Astrocyte of the spinal cord (primary cell): ENCODE measurements at regions not wholly inside any gene's neighbourhood (a gene's known extent, or its start where the extent isn't known, plus 50 kb on each side); places are given as distances from the start of the nearest gene placed in this dataset.
"Not testable (repeated sequence)": the region's sequence is repeated elsewhere in the genome, so short reads cannot be mapped to it uniquely, and the experiment has no call there.

Experiments used
- DNase-seq: peaks from one replicate; pipeline ENCODE4 v3.0.0; 2011; ENCODE audit warnings: low read depth, low spot score
- H3K4me3 ChIP-seq: 2 replicates; pipeline ENCODE4 v1.5.1; 2011; ENCODE audit warnings: low read depth, mild to moderate bottlenecking, low read length, moderate library complexity
- in situ Hi-C: cut with HindIII; loops from 2 replicates; pipeline ENCODE4 v1.10.0; 2017; ENCODE audit warnings: low sequenced_read_pairs
- TF ChIP-seq, protein P1 (sequence below): IDR thresholded peaks from 2 replicates; pipeline ENCODE4 v1.5.1; 2012; ENCODE audit warnings: low read depth, mild to moderate bottlenecking, low read length, inconsistent platforms

DNA sequence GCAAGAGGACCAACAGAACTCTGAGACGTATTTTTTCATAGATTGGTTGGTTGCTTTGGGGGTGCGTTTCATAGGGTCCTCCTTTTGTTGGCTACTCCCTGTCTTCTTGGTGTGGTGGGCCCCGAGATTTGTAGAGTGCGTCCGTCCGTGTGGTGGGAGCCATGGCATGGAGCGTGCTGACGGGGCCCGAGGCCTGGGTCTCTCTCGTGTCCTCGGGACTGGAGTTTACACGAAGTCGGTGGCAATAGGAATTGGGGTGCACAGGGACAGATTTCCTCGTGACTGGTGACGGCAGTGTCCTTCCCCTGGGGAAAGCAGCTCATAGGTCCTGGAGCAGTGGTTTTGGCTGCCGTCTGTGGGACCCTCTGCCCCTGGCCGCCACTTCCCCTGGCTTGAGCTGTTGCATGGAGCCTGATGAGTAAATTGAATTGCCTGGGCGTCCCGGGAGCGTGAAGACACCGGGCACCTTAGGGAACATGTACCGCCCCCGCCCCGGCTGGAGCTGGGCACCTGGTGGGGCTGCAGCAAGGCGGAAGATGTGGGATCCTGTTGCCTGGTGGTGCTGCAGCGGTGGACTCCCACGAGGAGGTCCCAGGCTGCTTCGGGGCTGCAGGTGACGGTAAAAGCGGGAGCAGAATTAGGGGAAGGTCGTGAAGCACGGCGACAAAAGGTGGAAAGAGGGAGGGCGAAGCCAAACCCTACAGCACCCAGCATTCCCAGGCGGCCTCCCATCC is 153.7 kb upstream of the ALG10B start:
- DNase-seq, result no peak
- TF ChIP-seq, protein P1, sequence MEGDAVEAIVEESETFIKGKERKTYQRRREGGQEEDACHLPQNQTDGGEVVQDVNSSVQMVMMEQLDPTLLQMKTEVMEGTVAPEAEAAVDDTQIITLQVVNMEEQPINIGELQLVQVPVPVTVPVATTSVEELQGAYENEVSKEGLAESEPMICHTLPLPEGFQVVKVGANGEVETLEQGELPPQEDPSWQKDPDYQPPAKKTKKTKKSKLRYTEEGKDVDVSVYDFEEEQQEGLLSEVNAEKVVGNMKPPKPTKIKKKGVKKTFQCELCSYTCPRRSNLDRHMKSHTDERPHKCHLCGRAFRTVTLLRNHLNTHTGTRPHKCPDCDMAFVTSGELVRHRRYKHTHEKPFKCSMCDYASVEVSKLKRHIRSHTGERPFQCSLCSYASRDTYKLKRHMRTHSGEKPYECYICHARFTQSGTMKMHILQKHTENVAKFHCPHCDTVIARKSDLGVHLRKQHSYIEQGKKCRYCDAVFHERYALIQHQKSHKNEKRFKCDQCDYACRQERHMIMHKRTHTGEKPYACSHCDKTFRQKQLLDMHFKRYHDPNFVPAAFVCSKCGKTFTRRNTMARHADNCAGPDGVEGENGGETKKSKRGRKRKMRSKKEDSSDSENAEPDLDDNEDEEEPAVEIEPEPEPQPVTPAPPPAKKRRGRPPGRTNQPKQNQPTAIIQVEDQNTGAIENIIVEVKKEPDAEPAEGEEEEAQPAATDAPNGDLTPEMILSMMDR, result no peak
- in situ Hi-C loops, result no loop called here
- H3K4me3 ChIP-seq, result no peak overlapping the region

DNA sequence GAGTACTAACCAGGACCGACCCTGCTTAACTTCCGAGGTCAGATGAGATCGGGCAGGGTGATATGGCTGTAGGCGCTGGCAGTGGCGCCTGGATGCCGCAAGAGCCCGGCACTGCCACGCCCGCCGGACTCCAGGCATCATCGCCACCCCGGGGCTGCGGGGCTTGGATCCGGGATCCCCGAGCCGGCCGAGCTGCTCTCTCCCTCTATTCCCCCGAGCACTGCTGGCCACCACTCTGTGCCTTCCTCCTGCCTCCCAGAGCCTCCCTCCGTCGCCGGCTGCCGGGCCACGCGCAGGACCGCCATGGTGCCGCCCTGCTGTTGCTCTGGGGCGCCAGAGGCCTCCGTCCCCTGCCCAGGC is 153.2 kb upstream of the ALG10B start:
- DNase-seq, result no peak
- in situ Hi-C loops, result no loop called here
- no peak overlapping the region for H3K4me3 ChIP-seq
- TF ChIP-seq, protein P1, result no peak

DNA sequence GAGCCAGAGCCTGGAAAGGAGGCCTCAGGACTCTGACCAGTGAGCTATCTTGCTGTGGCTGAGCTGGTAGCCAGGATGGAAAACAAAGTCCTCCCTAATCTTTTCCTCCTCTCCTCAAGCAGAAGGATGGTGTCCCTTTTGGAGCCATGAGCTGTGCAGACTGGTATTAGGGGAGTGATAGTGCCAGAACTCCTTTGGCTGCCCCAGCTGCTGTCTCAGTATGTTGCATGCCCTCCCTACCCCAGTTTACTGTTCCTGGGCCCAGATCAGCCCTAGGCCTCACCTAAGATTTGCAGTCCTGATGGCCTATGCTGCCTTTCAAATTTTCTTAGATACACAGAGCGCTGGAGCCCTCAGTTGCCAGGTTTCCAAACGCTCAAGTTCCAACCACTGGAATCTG is 150.3 kb upstream of the ALG10B start:
- TF ChIP-seq, protein P1, result no peak
- in situ Hi-C loops, result no loop called here

DNA sequence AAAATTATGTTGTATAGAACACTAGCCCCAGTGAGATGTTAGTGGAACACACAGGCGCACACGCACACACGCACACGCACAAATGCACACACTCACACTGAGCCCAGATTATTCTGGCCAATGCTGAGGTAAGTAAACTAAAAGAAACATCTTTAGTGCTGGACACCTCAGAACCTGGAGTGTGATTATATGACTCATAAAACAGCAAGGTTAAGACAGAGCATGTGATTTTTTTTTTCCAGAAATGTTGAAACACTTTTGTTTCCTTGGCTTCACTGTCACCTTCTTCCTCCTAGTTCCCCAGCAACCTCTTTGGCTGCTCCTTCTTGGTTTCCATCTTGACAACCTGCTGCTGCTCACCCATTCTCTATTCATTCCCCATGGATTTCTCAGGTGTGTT is 141.0 kb upstream of the ALG10B start:
- TF ChIP-seq, protein P1, result no peak
- in situ Hi-C loops, result no loop called here
- no peak for DNase-seq
- no peak overlapping the region for H3K4me3 ChIP-seq

More for the DNA sequence above, 150.3 kb upstream of the ALG10B start:
- H3K4me3 ChIP-seq, result no peak overlapping the region
- no peak for DNase-seq

DNA sequence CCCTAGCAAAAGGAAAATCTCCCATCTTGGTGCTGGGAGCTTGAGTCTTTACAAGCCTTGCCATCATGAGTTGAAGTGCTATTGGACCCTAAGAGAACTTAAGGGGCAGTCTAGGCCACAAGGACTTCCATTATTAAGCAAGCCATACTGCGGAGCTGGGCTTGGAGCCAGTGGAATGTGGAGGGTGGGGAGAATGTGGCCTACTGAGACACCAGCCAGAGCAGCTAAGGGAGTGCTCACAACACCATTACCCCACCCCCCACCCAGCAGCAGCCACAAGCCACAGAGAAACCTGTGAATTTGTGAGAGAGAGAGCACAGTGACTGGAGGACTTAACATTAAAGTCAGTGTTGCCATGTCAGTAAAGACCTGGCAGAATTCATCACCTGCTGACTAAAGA is 133.0 kb upstream of the ALG10B start:
- DNase-seq, H3K4me3 ChIP-seq, in situ Hi-C loops: not testable (repeated sequence)

DNA sequence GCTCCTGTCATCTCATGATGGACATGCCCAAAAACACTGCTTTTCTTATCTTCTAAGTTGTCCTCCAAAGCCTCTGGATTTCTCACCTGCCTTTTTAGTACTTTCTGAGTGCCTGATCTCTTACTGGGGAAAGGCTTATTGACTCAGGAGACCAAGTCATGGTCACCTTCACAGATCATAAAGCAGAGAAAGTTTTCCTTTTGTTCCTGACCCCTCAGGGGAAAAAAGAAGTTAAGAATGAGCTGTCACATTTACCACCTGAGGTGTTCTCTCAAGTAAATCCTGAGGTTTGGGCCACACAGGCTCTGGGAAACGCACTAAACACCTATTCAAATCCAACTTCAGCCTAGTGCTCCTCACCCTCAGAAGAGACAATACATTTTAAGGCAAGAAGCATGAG is 119.3 kb upstream of the ALG10B start:
- H3K4me3 ChIP-seq, in situ Hi-C loops, DNase-seq: not testable (repeated sequence)

DNA sequence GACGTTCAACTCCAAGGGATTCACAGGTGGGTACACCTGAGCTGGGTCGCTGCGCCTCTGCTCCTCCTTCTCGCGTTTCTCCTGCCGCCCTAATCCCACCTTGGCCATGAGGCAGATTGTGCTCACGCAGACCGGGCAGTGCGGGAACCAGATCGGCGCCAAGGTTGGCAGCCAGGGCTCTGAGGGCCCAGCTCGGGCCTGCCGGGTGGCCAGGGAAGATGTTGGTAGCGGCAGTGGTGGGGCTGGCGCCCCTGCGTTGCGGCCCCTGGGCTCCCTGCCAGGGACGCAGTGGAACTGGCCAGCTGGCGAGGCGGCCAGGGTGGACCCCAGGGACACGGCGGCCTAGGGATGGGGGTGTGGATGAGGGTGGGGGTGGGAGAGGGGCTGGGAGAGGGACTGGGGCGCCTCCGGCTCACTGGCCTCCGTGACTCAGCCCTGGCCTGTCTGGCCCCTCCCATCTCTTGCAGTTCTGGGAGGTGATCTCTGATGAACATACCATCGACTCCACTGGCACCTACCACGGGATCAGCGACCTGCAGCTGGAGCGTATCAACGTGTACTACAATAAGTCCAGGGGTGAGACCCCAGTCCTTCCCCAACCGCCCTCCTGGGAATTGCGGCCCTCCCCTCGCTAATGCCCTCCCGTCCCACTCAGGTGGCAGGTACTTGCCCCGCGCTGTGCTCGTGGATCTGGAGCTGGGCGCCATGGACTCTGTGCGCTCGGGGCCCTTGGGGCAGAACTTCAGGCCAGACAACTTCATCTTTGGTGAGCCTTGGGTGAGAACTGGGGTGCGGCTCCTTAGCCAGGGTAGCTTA is 114.9 kb upstream of the ALG10B start:
- TF ChIP-seq, protein P1, result no peak
- in situ Hi-C loops, result no loop called here
- no peak for DNase-seq
- no peak overlapping the region for H3K4me3 ChIP-seq
